ENCODE measurements at regions not wholly inside any gene's neighbourhood (a gene's known extent, or its start where the extent isn't known, plus 50 kb on each side); places are given as distances from the start of the nearest gene placed in this dataset.

DNA sequence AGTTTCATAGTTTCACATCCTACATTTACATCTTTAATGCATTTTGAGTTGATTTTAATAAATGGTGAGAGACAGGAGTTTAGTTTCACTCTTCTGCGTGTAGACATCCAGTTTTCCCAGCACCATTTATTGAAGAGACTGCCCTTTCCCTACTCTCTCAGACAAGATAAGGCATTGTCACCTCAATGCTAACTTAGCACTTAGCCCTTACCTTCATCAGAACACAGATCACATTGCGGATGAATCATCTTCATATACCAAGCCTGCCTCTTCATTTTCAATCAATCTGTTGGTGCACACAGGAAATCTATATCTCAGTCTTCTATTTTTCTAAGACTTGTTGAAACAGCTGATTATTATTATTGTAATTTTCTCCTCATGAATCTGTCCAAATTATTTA is 396.6 kb upstream of the NBEA start:
- TF ChIP-seq, protein P1, sequence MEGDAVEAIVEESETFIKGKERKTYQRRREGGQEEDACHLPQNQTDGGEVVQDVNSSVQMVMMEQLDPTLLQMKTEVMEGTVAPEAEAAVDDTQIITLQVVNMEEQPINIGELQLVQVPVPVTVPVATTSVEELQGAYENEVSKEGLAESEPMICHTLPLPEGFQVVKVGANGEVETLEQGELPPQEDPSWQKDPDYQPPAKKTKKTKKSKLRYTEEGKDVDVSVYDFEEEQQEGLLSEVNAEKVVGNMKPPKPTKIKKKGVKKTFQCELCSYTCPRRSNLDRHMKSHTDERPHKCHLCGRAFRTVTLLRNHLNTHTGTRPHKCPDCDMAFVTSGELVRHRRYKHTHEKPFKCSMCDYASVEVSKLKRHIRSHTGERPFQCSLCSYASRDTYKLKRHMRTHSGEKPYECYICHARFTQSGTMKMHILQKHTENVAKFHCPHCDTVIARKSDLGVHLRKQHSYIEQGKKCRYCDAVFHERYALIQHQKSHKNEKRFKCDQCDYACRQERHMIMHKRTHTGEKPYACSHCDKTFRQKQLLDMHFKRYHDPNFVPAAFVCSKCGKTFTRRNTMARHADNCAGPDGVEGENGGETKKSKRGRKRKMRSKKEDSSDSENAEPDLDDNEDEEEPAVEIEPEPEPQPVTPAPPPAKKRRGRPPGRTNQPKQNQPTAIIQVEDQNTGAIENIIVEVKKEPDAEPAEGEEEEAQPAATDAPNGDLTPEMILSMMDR (IDR thresholded peaks at IDR 0.05), result no peak
- TF ChIP-seq POLR2A (IDR thresholded peaks at IDR 0.05), result no peak
